ENCODE measurements at regions not wholly inside any gene's neighbourhood (a gene's known extent, or its start where the extent isn't known, plus 50 kb on each side); places are given as distances from the start of the nearest gene placed in this dataset.

DNA sequence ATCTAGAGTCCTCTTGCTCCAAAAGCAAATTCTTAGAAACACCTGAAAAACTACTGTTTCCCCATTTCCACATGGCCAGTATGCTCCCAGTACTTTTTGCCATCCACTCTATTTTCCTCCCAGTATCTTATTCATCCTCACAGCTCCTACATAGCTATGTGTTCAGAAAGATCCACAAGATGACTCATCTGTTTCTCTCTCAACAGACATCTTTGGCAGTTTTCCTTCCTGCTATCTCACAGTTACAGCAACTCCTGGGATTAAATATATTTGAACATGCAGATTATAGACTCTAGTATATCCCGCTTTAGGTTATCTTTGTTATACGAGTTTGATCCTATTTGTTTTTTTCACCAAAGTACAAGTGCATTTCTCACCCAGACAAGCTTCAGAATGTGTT, 675.6 kb upstream of the POT1 start:
- ATAC-seq (ENCODE audit: insufficient number of reproducible peaks, low FRiP score, low read depth) (no peak), DNase-seq (ENCODE audit: low spot score) (no peak)
- Histone ChIP-seq H3K9me3 (no peaks in the 10 kb centered on the region), H3K36me3 (no peaks in the 10 kb centered on the region), H3K4me3 (no peak overlapping the region), H3K27me3 (replicated peaks; ENCODE audit: insufficient read depth) (no peaks in the 10 kb centered on the region), H3K4me1 (ENCODE audit: control insufficient read depth in 1 of 2, low read depth in 2 of 2) (no peaks in the 10 kb centered on the region), H3K27ac (no peak overlapping the region)
- TF ChIP-seq, protein P1, sequence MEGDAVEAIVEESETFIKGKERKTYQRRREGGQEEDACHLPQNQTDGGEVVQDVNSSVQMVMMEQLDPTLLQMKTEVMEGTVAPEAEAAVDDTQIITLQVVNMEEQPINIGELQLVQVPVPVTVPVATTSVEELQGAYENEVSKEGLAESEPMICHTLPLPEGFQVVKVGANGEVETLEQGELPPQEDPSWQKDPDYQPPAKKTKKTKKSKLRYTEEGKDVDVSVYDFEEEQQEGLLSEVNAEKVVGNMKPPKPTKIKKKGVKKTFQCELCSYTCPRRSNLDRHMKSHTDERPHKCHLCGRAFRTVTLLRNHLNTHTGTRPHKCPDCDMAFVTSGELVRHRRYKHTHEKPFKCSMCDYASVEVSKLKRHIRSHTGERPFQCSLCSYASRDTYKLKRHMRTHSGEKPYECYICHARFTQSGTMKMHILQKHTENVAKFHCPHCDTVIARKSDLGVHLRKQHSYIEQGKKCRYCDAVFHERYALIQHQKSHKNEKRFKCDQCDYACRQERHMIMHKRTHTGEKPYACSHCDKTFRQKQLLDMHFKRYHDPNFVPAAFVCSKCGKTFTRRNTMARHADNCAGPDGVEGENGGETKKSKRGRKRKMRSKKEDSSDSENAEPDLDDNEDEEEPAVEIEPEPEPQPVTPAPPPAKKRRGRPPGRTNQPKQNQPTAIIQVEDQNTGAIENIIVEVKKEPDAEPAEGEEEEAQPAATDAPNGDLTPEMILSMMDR (IDR thresholded peaks at IDR 0.05), result no peak

DNA sequence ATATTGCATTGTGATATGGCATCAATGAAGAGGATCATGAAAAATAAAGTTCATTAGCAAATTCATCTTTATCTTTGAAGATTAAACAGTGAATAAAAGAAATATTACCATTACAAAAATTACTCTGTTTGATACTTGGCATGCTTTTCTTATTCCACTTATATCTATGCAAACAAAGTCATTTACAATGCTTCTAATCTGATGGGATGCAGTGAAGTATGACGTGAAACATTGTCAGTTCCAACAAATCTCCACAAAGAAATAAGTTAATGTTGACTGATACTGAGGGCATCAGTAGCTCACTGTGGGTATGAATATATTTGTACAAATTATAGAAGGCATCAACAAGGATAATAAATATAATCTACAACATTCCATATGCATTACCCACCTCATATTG, 672.8 kb upstream of the POT1 start:
- Histone ChIP-seq H3K4me1 (ENCODE audit: control insufficient read depth in 1 of 2, low read depth in 2 of 2) (no peaks in the 10 kb centered on the region), H3K27ac (no peak overlapping the region), H3K27me3 (replicated peaks; ENCODE audit: insufficient read depth) (no peaks in the 10 kb centered on the region), H3K9me3 (no peaks in the 10 kb centered on the region), H3K4me3 (no peak overlapping the region), H3K36me3 (no peaks in the 10 kb centered on the region)
- TF ChIP-seq, protein P1 (IDR thresholded peaks at IDR 0.05), result no peak
- no peak for ATAC-seq (ENCODE audit: insufficient number of reproducible peaks, low FRiP score, low read depth)
- DNase-seq (ENCODE audit: low spot score), result no peak

DNA sequence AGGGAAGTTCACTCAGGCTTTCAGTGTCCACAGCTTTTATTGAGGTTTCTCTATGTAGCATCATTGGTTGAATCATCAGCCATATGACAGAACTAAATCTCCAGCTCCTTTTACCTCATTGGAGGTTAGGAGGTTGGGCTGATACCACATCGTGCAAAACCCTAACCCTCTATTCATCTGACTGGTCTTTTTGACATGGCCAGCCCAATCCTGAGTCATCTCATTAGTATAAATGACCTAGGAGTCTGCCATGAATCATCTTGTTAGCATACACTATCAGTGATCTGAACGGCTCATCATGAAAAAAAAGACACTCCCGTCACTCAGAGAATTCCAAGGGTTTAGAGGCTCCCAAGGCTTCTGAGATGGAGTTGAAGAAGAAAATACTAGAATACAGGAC, 669.8 kb upstream of the POT1 start:
- Histone ChIP-seq H3K36me3 (no peaks in the 10 kb centered on the region), H3K4me1 (ENCODE audit: control insufficient read depth in 1 of 2, low read depth in 2 of 2) (no peaks in the 10 kb centered on the region), H3K4me3 (no peak overlapping the region), H3K9me3 (no peaks in the 10 kb centered on the region), H3K27ac (no peak overlapping the region), H3K27me3 (replicated peaks; ENCODE audit: insufficient read depth) (no peaks in the 10 kb centered on the region)
- TF ChIP-seq, protein P1 (IDR thresholded peaks at IDR 0.05), result no peak
- DNase-seq (ENCODE audit: low spot score) (no peak), ATAC-seq (ENCODE audit: insufficient number of reproducible peaks, low FRiP score, low read depth) (no peak)

DNA sequence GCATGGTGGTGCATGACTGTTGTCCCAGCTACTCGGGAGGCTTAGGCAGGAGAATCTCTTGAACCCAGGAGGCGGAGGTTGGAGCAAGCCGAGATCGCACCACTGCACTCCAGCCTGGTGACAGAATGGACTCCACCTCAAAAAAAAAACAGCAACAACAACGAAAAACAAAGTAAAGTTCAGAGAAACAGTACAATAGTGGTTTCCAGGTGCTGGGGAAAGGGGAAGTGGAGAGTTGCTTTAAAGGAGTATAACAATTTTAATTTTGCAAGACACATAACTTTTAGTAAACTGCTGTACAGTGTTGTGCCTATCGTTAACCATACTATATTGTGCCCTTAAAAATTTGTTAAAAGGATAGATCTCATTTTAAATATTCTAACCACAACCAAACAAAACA, 662.7 kb upstream of the POT1 start:
- no peaks in the 10 kb centered on the region for H3K4me1 ChIP-seq (ENCODE audit: control insufficient read depth in 1 of 2, low read depth in 2 of 2)
- TF ChIP-seq, protein P1 (IDR thresholded peaks at IDR 0.05), result no peak

DNA sequence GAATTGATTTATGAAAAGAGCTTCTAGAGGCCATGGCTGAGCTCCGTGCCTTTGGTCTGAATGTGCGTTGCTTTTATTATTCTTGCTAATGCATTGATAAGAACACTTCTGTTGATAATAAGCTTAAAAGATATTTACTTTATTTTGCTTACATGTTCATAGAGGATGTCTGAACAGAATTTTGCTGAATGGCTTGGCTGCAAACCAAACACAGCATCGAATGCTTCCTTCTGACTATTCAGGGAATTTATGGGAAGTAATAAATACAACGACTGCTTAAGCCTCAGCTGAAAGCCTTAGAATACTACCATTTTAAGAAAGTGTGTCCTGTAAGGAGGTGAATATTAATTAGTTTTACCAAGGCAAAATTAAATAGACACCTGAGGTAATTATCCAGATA, 643.5 kb upstream of the POT1 start:
- Histone ChIP-seq H3K36me3 (no peaks in the 10 kb centered on the region), H3K9me3 (no peaks in the 10 kb centered on the region), H3K27ac (no peak overlapping the region), H3K4me3 (no peak overlapping the region), H3K4me1 (ENCODE audit: control insufficient read depth in 1 of 2, low read depth in 2 of 2) (no peaks in the 10 kb centered on the region), H3K27me3 (replicated peaks; ENCODE audit: insufficient read depth) (no peaks in the 10 kb centered on the region)
- ATAC-seq (ENCODE audit: insufficient number of reproducible peaks, low FRiP score, low read depth) (no peak), DNase-seq (ENCODE audit: low spot score) (no peak)
- TF ChIP-seq, protein P1 (IDR thresholded peaks at IDR 0.05), result no peak

More for the DNA sequence above, 662.7 kb upstream of the POT1 start:
- DNase-seq (ENCODE audit: low spot score) (no peak), ATAC-seq (ENCODE audit: insufficient number of reproducible peaks, low FRiP score, low read depth) (no peak)
- H3K27me3 ChIP-seq (replicated peaks; ENCODE audit: insufficient read depth), result no peaks in the 10 kb centered on the region
- H3K27ac ChIP-seq, result no peak overlapping the region
- no peaks in the 10 kb centered on the region for H3K36me3 ChIP-seq
- no peaks in the 10 kb centered on the region for H3K9me3 ChIP-seq
- H3K4me3 ChIP-seq, result no peak overlapping the region
